Muscle of back (tissue), 3 donors: ENCODE measurements at regions not wholly inside any gene's neighbourhood (a gene's known extent, or its start where the extent isn't known, plus 50 kb on each side); places are given as distances from the start of the nearest gene placed in this dataset.
"Not testable (repeated sequence)": the region's sequence is repeated elsewhere in the genome, so short reads cannot be mapped to it uniquely, and the experiment has no call there.

Source experiments
- DNase-seq, 3 donors: peaks; one replicate each; pipeline versions ENCODE4 v3.0.0 to v3.0.0-alpha.2; 2013

GRCh38 chr16:26394409-26394808, 672.3 kb upstream of the C16orf82 start:
- no peak for DNase-seq

GRCh38 chr16:26395700-26396099, 671.0 kb upstream of the C16orf82 start:
- no peak for DNase-seq

GRCh38 chr16:26396511-26397235, 670.1 kb upstream of the C16orf82 start:
- DNase-seq, result peak in 2 of 3 donors; percentile 1 to 9

GRCh38 chr16:26413780-26414179, 652.9 kb upstream of the C16orf82 start:
- peak in 2 of 3 donors; percentile 1 to 4 for DNase-seq

GRCh38 chr16:26419458-26419857, 647.3 kb upstream of the C16orf82 start:
- not testable (repeated sequence) for DNase-seq

- no peak for DNase-seq
Measured at GRCh38 chr16:26430618-26431017, 636.1 kb upstream of the C16orf82 start.

- DNase-seq, result no peak
Measured at GRCh38 chr16:26433807-26434206, 632.9 kb upstream of the C16orf82 start.

GRCh38 chr16:26441178-26441577, 625.5 kb upstream of the C16orf82 start:
- DNase-seq, result no peak

GRCh38 chr16:26442321-26442720, 624.4 kb upstream of the C16orf82 start:
- DNase-seq, result no peak

- no peak for DNase-seq
Measured at GRCh38 chr16:26447570-26447969, 619.2 kb upstream of the C16orf82 start.

GRCh38 chr16:26453215-26453614, 613.5 kb upstream of the C16orf82 start:
- no peak for DNase-seq

- DNase-seq, result no peak
Measured at GRCh38 chr16:26454102-26454501, 612.6 kb upstream of the C16orf82 start.

GRCh38 chr16:26456074-26456473, 610.7 kb upstream of the C16orf82 start:
- peak in 1 of 3 donors; percentile 4 for DNase-seq

- peak in 1 of 3 donors; percentile 2 for DNase-seq
Measured at GRCh38 chr16:26457095-26457494, 609.6 kb upstream of the C16orf82 start.

GRCh38 chr16:26457882-26458281, 608.8 kb upstream of the C16orf82 start:
- DNase-seq, result no peak

- no peak for DNase-seq
Measured at GRCh38 chr16:26464576-26465266, 602.0 kb upstream of the C16orf82 start.

GRCh38 chr16:26474405-26474804, 592.3 kb upstream of the C16orf82 start:
- not testable (repeated sequence) for DNase-seq

- peak; percentile 69 to 89 (median 70) for DNase-seq
Measured at GRCh38 chr16:26475596-26475995, 591.1 kb upstream of the C16orf82 start.

- peak in 1 of 3 donors; percentile 30 for DNase-seq
Measured at GRCh38 chr16:26491101-26491670, 575.5 kb upstream of the C16orf82 start.

- DNase-seq, result no peak
Measured at GRCh38 chr16:26491962-26492361, 574.8 kb upstream of the C16orf82 start.

- DNase-seq, result peak in 2 of 3 donors; percentile 16 to 39
Measured at GRCh38 chr16:26493751-26494150, 573.0 kb upstream of the C16orf82 start.

- no peak for DNase-seq
Measured at GRCh38 chr16:26497896-26498295, 568.8 kb upstream of the C16orf82 start.

- no peak for DNase-seq
Measured at GRCh38 chr16:26500326-26500725, 566.4 kb upstream of the C16orf82 start.
